Posterior cingulate gyrus (tissue), 11 donors: ENCODE measurements at regions not wholly inside any gene's neighbourhood (a gene's known extent, or its start where the extent isn't known, plus 50 kb on each side); places are given as distances from the start of the nearest gene placed in this dataset.
"Not testable (repeated sequence)": the region's sequence is repeated elsewhere in the genome, so short reads cannot be mapped to it uniquely, and the experiment has no call there.

Experiments used
- DNase-seq, 10 donors: peaks; one replicate each; pipeline versions ENCODE4 v3.0.0 to v3.0.0-alpha.2; 2020 to 2021; ENCODE audit warnings: mixed read lengths in 3 of 10
- intact Hi-C: fragments of 100-400 bp; cut with DNase I; formaldehyde crosslinking; loops from one replicate; pipeline ENCODE4 v1.15.1; 2023

- intact Hi-C loops, DNase-seq: not testable (repeated sequence)
Measured at GRCh38 chr2:18963739-18964256, 374.4 kb upstream of the NT5C1B start.

- intact Hi-C loops: no loop called here
- peak in 1 of 10 donors; percentile 65 for DNase-seq
Measured at GRCh38 chr2:18961991-18962421, 372.6 kb upstream of the NT5C1B start.

- intact Hi-C loops: no loop called here
- no peak for DNase-seq
Measured at GRCh38 chr2:18959952-18960717, 370.8 kb upstream of the NT5C1B start.

GRCh38 chr2:18959200-18959599 lies 369.8 kb upstream of the NT5C1B start:
- intact Hi-C loops: no loop called here
- DNase-seq: no peak

DNA sequence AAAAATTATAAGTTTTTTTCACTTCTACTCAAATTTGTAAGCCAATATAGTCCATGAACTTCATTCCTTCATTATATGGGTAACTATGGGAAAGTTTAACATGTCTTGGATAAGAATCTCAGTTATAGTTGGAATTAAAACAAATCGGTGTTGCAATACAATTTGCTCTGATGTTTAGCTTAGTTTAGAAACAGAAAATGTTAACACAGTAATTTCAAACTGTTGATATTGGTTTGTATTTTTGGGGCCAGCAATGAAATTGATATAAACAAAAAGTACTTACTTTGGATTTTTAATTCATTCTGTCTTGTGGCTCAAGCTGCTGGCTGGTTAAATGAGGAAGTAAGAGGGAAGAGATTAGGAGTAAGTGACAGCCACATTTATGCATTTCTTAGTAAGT lies 368.5 kb upstream of the NT5C1B start:
- DNase-seq: no peak
- intact Hi-C loops: no loop called here

DNA sequence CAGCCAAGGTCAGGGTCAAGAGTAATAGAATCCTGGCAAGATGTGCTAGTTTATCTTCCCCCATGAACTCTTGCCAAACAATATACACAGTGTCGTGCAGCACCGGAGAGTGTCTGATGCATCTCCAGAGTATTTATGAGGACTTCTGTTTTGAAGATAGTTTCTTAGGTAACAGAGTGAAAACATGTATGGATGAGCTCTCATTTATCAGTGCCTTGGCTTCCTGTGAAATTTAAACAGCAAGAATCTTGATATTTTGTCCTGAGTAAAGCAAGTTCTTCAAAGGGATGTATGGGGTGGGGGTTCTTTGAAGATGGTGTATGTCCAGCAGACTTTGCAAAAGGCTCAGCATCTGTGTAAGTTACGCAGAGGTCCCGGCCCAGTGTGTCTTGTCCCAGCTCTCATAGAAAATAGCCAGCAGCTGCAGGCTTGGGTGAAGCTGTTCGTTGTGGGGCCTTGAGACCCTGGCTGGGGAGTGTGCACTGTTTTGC lies 361.0 kb upstream of the NT5C1B start:
- DNase-seq: no peak
- intact Hi-C loops: no loop called here

DNA sequence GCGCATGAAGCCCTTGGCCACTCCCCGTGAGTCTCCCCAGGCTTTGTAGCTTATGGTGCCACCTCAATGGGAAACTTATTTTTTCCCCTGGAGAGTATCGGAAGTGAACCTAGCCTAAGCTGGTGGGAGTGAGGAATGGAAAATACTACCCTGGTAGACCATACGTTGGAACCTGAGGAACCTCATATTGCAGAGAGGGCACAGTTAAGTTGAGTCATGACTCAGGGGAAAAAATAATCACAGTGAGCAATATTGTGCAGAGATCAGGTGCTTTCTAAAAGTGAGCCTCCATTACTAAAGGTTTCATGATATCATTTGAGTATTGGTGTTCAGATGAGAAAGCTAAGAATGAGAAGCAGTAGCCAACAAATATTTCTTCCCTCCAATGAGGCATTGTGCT lies 360.5 kb upstream of the NT5C1B start:
- intact Hi-C loops: no loop called here

GRCh38 chr2:18940184-18940583 lies 350.8 kb upstream of the NT5C1B start:
- no peak for DNase-seq
- intact Hi-C loops: no loop called here

More for the DNA sequence above, 360.5 kb upstream of the NT5C1B start:
- no peak for DNase-seq

DNA sequence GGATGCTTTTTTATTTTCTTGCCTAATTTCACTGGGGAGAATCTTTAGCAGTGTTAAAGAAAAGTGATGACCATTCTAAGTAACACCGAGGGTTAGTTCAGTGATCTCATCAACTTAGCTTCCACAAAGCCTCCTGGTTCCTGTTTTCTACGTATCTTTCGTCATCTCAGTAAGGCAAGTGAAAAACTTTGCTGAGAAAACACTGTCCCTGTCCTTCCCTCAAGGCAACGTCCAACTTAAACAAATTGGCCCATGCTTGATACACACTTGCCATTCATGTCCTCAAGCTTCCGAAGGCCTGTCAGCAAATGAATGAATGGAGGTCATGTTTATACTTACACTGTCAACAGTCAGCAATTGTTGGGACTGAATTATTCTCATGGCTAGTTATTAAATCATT lies 350.4 kb upstream of the NT5C1B start:
- intact Hi-C loops, DNase-seq: not testable (repeated sequence)

DNA sequence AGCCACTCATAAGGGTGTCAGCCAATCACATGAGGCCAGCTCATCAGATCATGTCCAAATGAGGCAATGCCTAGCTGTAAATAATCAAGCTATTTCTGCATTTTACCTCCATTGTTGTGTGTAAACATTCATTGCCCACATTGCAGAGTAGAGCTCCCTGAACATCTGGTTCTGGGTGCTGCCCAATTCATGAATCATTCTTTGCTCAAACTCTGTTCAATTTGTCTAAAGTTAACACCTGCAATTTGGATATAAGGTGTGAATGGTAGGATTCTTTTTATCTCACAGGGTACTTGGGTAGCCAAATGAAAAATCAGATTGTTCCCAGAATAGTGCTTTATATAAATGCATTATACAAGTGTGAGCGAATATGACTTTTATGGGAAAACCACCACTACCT lies 345.5 kb upstream of the NT5C1B start:
- intact Hi-C loops: no loop called here
- no peak for DNase-seq

GRCh38 chr2:18932853-18933252 lies 343.5 kb upstream of the NT5C1B start:
- intact Hi-C loops: no loop called here
- DNase-seq: peak in 2 of 10 donors; percentile 6 to 8

GRCh38 chr2:18930971-18931370 lies 341.6 kb upstream of the NT5C1B start:
- intact Hi-C loops: no loop called here
- no peak for DNase-seq

DNA sequence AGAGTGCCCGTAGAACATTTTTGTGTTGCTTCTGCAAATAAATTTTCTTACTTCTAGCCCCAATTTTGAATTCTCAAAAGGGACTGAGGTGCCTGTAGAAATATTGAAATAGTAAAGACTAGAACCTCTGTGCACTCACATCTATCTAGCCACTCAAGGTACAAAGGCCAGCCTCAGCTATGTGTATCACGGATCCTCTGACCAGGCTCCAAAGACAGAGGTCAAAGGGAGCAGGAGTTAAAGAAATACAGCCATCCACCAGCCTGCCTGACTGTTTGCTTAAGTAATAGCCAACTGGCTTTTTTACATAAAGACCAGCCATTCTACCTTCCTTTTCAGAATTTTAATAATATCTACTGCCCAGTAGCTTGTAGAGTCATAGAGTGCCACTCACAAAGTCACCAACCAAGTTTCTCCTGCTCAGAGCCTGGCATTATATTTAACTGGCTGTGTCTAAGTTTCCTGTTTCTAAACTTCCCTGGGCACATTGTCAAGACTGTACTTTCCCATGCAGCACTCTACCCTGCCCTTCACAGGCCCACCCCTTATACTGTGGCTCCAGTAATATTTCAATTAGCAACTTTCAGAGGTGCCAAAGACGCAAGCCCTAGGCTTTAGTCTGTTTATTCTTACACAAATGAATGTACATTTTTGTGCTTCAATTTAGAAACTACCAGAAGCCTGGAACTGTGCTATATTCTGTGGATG lies 338.3 kb upstream of the NT5C1B start:
- intact Hi-C loops: no loop called here

DNA sequence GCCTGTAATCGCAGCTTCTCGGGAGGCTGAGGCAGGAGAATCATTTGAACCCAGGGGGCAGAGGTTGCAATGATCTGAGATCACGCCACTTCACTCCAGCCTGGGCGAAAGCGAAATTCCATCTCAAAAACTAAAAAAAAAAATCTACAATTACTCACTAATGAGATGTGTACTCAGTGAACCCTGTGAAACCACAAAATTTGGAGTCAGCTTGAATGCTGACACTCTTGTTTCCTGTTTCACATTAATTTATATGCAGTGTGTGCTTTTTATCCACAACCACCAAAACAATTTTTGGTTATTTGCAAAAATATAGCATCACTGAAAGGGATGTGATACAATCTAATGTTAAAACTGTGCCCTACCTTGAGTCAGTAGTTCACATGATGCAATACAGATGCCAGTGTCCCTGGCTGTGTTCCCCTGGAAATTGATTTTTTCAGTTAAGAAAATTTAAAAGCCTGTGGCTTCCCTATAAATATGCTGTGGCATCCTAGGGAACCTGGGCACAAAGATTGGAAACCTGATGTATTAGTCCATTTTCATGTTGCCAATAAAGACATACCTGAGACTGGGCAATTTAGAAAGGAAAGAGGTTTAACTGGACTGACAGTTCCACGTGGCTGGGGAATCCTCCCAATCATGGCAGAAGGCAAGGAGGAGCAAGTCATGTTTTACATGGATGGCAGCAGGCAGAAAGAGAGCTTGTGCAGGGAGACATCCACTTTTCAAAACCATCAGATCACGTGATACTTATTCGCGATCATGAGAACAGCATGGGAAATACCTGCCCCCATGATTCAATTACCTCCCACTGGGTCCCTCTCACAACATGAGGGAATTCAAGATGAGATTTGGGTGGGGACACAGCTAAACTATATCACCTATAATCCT lies 337.5 kb upstream of the NT5C1B start:
- intact Hi-C loops: no loop called here
- DNase-seq: no peak

More for the DNA sequence above, 338.3 kb upstream of the NT5C1B start:
- DNase-seq: no peak

DNA sequence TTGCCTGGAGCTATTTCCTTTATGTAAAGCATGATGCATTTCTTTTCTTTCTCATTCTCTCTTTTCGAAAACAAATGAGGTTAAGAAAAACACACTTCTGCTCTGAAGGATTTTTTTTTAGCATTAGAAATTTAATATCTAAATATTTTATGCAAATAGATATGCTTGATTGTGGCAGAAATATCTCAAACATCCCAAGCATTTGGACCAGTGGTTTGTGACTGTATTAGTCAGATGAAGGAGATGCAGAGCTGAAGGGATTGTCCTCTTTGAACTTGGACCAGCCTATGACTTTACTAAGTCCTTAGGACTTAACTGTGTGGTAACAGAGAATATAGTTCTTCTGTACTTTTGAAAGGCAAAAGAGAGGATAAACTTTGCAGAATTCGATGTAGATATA lies 335.9 kb upstream of the NT5C1B start:
- no peak for DNase-seq
- intact Hi-C loops: no loop called here

DNA sequence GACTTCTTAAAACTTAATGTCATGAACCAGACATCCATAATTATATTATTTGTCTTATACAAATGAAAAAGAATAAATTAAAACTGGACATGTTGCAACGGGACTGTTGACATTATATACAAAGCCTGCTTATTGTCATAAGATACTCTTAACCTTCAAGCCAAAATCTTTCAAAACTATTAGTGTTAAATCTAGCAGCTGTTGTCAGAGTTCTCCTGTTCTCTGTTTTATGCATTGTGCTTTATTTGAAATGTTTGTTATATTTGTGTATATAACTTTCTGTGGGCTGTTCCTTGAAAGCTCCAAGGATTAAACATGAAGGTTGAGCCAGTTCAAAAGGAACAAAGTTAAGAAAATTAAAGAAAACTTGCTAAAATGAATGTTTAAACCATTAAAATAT lies 335.5 kb upstream of the NT5C1B start:
- no peak for DNase-seq
- intact Hi-C loops: no loop called here

GRCh38 chr2:18924386-18924785 lies 335.0 kb upstream of the NT5C1B start:
- intact Hi-C loops: no loop called here
- no peak for DNase-seq

GRCh38 chr2:18922276-18922675 lies 332.9 kb upstream of the NT5C1B start:
- no peak for DNase-seq
- intact Hi-C loops: no loop called here

DNA sequence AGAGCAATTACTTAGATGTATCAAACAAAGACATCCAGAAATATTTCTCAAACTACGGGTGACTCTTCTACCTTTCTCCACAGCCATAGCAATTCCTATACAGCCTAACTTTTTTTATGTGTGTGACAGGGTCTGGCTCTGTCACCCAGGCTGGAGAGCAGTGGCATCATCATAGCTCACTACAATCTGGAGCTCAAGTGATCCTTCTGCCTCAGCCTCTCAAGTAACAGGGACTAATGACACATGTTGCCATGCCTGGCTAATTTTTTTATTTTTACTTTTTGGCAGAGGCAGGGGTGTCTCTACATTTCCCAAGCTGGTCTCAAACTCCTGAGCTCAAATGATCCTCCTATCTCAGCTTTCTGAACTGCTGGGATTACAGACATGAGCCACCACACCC lies 328.9 kb upstream of the NT5C1B start:
- DNase-seq: no peak
- intact Hi-C loops: no loop called here

DNA sequence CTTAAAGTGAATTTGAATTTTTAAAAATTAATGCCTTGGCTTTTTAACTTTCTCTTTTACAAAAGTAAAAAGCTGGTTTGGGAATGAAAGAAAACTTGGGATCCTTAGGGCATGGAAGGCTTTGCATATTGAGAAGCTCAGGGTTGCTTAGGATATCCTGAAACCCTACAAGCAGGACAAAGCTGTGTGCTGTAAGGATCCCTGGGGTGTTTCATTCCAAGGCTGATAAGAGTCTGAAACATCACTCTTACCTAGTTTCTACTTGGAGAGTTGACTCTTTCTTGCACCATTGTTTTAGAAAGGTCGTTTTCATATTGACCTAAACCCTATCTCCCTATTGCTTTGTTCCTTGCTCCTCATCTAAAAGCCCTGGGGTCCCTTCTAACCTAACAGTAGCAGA lies 325.9 kb upstream of the NT5C1B start:
- intact Hi-C loops: no loop called here
- no peak for DNase-seq

GRCh38 chr2:18913512-18913911 lies 324.1 kb upstream of the NT5C1B start:
- no peak for DNase-seq
- intact Hi-C loops: no loop called here
